ENCODE measurements at regions not wholly inside any gene's neighbourhood (a gene's known extent, or its start where the extent isn't known, plus 50 kb on each side); places are given as distances from the start of the nearest gene placed in this dataset.

- no peak for DNase-seq
These were observed 356.5 kb upstream of the ATP2B1 start for GRCh38 chr12:90064852-90065801.

DNA sequence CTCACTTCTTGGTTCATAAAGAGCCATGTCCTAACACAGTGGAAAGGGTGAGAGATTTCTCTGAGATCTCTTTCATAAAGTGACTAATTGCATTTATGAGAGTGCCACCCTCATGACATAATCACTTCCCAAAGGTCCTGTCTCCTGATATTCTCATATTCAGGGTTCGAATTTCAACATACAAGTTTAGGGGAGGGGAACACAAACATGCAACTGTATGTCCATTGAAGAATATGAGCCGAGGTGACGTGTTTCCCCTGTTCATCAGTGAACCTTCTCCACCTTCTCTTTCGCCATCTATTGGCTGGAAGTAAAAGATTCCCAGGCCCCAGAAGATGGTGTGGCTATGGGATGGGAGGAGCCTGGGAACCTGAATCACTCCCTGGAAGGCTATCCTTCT lies 354.2 kb upstream of the ATP2B1 start:
- no peak for DNase-seq

DNA sequence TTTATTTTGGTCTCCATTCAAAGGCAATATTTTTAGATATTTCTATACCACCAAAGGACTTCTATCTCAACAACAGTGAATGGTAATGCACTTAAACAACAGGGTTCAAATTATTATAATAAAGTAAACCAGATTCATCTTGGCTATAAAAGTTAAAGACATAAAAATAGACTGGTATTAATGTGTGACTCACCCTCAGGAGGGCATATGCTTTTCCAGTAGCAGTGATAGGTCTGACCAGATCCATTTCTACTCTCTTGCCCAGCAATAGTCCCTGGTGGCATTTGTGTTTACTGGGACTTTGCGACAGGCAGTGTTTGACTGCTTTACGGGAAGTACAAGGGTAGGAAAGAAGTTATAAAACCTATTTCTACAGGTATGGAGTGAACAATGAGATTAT lies 353.2 kb upstream of the ATP2B1 start:
- DNase-seq: no peak

- no peak for DNase-seq
These were observed 351.4 kb upstream of the ATP2B1 start for GRCh38 chr12:90060031-90060430.

DNA sequence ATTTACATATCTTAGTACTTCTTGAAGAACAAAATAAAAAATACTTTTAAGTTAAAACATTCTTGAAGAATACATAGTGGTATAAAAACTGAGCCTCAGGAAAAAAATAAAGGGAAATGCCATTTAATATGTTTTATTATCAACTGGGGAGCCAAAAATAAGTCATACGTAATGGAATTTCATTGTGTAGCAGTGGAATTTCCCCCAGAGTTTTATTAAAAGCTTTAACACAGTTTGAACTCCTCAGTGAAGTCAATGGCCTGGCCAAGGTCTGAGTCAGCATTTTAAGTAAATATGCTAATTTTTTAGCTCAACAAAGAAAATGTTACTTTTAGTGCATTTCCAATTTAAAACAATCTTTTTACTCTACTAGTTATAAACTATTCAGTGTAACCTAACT lies 350.1 kb upstream of the ATP2B1 start:
- no peak for DNase-seq

DNA sequence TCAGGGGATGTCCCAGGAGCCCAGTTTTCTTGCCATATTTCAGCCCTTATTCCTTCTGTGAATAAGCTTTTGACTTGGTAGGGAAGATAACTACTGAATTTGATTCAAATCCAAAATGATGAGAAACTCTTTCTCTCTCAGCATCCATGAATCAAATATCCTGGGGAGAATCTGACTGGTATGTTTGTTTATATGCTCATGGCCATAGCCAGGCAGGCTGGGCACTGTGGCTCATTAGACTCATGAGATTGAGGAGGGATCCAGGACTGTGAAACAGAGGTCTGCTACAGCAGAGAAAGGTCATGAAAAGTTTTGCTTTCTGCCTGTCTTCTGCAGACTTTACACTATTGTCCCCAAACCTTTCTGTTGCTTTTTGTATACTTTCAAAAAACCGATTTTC lies 346.4 kb upstream of the ATP2B1 start:
- DNase-seq: no peak

GRCh38 chr12:90048918-90049317 lies 340.3 kb upstream of the ATP2B1 start:
- DNase-seq: no peak

DNA sequence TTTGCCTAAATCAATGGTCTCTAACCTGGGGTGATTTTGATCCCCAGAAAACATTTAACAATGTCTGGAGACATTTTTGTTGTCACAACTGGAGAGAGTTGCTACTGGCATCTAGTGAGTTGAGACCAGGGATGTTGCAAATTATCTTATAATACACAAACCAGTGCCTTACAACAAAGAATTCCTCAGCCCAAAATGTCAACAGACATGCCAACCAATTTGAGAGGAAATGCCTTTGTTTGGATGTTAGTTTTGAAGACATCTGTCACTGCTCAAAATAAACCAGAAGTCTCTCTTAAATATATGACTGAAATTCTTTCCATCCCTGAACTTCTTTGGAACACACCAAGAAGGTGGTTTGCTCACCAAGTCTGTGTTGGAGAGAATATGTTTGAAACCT lies 336.9 kb upstream of the ATP2B1 start:
- DNase-seq: no peak

- no peak for DNase-seq
These were observed 335.4 kb upstream of the ATP2B1 start for GRCh38 chr12:90044069-90044468.

- no peak for DNase-seq
These were observed 334.4 kb upstream of the ATP2B1 start for GRCh38 chr12:90042920-90043641.

DNA sequence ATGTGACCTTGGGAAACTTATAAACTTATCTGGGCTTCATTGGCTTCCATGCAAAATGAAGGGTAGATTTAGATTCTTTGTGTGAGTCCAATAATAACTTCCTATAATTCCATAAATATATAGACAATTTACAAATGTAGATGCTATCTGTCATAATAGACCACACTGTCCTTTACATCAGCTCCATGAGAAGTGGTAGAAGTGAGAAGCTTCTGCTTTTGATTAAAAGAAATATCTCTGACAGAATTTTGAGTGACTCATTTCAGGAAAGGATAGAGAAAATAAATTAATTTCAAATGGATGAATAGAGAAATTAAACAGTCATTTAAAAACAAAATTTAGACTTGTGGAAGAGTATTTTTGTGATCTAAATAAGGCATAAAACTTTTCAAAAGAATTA lies 329.7 kb upstream of the ATP2B1 start:
- DNase-seq: no peak

GRCh38 chr12:90037740-90038139 lies 329.1 kb upstream of the ATP2B1 start:
- DNase-seq: no peak

- no peak for DNase-seq
These were observed 328.0 kb upstream of the ATP2B1 start for GRCh38 chr12:90036637-90037036.

DNA sequence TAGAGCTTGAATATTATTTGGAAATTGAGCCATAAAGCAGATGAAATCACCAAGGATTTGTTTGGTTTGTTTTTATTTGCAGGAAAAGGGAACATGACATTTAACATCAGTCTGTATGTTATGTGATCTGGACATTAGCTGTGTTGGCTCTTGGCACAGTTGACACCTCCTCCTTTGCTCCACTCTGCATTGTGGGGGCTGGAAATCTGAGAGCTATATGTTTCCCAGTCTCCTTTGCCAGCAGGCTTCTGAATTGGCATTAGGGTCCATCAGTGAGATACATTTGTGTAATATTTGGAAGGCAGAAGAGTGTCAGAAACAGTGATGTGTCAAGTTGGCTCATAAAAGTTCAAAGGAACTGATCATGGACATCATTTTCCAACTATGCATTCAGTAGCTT lies 322.1 kb upstream of the ATP2B1 start:
- DNase-seq: no peak

DNA sequence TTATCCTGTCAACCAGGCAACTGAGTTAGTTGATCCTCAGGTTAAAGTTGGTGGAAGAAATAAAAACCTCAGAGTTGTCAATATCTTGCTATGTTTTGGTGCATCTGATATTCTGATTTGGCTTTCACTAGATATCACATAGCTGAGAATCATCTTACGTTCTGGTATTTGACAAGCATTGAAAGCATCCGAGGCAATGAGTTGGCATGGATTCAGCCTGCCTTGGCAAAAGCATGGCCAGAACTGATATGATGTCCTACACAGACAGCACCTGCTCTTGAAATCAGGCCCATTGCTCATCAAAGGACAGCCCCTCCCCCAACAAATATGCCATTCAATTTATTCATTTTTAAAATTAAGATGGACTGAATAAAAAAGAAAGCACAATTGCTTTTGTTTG lies 320.7 kb upstream of the ATP2B1 start:
- no peak for DNase-seq

- DNase-seq: peak; percentile 8
These were observed 320.0 kb upstream of the ATP2B1 start for GRCh38 chr12:90028635-90029051.

GRCh38 chr12:90027889-90028634 lies 319.4 kb upstream of the ATP2B1 start:
- no peak for DNase-seq

DNA sequence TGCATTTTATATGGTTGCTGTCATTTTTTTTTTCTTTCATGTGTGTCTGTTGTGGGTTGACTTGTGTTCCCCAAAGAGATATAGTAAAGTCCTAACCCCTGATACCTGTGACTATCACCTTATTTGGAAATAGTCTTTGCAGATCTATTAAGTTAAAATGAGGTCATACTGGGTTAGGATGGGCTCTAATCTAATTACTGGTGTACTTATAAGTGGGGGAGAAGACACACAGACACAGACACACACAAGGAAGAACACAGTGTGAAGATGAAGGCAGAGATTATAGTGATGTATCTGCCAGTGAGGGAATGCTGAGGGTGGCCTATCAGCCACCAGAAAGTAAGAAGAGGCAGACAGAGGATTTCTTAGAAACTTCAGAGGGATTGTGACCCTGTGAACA lies 318.4 kb upstream of the ATP2B1 start:
- DNase-seq: no peak

DNA sequence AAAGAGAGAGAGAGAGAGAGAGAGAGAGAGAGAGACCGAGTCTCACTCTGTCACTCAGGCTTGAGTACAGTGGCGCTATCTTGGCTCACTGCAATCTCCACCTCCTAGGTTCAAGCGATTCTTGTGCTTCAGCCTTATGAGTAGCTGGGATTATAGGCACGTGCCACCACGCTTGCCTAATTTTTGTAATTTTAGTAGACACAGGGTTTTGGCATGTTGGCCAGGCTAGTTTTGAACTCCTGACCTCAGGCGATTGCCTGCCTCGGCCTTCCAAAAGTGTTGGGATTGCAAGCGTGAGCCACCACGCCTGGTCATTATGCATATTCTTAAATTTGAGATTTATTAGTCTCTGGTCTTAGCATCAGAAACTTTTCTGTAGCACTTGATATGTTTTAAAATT lies 317.9 kb upstream of the ATP2B1 start:
- no peak for DNase-seq

DNA sequence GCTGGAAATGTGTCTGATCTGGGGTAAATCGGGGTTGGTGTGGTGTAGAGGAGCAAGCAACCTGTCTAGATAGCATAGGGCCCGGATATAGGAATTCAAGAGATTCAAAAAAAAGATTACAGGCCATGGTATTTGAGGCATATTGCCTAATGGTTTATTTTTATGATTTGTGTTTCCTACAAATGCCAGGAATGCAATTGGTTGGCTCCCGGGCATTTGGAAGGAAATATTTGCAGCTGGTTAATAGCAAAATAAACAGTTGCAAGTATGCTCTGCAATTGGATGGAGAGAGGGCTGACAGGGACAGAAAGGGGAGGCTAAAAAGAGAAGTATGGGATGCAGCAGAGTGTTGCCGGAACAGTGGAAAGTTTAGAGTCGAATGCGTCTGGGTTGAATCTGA lies 315.6 kb upstream of the ATP2B1 start:
- DNase-seq: no peak

DNA sequence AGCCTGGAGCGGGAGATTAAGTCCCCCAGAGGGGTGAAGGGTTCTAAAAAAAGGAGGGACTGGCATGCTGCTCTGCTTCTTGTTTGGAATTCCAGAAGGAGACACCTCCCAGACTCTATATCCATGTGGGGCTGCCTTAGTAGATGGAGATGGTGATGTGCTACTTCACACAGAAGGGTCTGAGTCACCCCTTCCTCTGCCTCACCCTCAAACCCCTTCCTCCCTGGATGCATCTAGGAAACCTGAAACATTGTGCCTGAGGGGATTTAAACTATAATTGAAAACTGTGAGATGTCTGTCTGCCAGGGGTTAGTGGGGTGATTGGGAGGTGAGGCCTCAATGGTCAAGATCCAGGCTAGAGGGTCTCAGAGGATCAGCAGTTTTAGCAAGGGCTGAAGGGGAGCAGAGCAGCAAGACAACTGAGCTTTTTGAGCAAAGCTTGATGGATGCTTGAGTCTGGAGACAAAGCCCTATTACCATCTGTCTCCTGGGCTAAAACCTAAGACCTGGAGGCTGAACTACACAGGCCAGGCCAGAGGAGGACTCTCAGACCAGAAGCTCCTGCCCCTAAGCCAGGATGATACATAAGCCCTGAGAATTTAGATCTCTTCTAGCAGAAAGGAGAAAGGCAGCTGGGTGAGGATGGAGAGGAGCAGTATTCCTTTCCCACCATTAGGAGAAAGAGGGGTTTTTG lies 314.7 kb upstream of the ATP2B1 start:
- DNase-seq: no peak

GRCh38 chr12:90021795-90022440 lies 313.3 kb upstream of the ATP2B1 start:
- DNase-seq: no peak
